ENCODE measurements at regions not wholly inside any gene's neighbourhood (a gene's known extent, or its start where the extent isn't known, plus 50 kb on each side); places are given as distances from the start of the nearest gene placed in this dataset.

DNA sequence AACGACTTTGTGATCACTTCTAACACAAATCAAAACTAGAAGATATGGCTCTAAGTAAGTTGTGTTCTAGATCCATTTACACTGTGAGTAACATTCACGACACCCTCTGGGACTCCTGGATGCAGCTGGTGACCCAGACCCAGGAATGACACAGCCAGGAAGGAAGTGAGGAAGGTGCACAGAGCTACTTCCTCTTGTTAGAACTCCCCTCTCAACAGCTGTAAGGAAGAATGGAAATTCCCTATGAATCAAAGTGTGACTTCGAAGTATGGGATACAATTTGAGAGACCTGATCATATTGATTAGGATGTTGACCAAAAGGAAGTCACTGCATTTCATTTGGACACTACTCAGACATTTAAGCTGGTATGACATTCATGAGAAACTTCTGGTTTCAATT lies 185.3 kb downstream of the NRIP1 start:
- no peak overlapping the region for H3K4me3 ChIP-seq (ENCODE audit: low read depth, low read length)
- TF ChIP-seq, protein P1, sequence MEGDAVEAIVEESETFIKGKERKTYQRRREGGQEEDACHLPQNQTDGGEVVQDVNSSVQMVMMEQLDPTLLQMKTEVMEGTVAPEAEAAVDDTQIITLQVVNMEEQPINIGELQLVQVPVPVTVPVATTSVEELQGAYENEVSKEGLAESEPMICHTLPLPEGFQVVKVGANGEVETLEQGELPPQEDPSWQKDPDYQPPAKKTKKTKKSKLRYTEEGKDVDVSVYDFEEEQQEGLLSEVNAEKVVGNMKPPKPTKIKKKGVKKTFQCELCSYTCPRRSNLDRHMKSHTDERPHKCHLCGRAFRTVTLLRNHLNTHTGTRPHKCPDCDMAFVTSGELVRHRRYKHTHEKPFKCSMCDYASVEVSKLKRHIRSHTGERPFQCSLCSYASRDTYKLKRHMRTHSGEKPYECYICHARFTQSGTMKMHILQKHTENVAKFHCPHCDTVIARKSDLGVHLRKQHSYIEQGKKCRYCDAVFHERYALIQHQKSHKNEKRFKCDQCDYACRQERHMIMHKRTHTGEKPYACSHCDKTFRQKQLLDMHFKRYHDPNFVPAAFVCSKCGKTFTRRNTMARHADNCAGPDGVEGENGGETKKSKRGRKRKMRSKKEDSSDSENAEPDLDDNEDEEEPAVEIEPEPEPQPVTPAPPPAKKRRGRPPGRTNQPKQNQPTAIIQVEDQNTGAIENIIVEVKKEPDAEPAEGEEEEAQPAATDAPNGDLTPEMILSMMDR (IDR thresholded peaks at IDR 0.05; ENCODE audit: low read depth, low read length, missing control alignments), result no peak
- DNase-seq (ENCODE audit: low read depth), result no peak

DNA sequence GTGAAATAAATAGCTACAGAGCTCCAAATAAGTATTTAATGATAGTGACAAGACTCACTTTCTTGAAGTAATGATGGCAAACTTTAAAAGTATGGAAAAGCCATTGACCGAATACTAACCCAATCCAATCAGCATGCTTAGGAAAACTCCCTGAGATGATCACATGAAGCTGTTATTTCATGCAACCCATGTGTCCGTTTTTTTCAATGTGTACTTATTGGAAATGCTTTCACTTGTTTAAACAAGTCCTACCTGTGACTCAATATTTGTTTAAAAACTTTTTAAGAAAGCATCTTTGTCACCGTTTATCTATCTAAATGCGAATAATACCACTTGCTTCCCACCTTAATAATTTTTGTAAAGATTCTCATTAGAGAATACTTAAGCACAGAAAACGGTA lies 185.8 kb downstream of the NRIP1 start:
- no peak overlapping the region for H3K4me3 ChIP-seq (ENCODE audit: low read depth, low read length)
- TF ChIP-seq, protein P1 (IDR thresholded peaks at IDR 0.05; ENCODE audit: low read depth, low read length, missing control alignments), result no peak
- no peak for DNase-seq (ENCODE audit: low read depth)

DNA sequence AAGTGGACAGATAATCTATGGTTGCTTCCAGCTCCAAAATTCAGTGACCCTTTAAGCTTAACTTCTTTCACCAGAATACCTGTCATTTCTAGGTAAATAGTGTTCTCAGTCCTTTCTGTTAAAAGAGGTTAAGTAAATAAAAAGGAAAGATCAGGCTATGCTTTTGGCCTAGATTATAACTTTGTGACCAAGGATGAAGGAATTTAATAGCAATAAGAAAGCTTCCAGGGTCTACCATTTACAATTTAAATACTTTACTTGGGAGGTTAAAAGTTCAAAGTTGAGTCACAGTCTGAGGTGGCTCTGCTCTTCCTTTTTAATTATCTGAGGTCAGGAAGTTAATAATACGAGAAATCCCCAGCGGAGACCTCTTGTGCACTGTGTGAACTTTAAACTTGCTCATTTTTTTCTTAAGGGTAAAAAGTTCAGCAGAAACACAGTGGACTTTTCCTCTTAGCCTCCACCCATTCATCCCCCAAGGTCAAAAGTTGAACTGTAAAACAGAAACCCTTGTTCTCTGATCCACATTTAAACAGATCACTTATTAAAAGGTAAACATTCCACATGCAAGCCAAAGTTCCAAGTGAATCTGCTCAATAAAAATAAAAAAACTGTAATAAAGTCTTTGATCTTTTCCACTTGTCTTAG lies 187.1 kb downstream of the NRIP1 start:
- DNase-seq (ENCODE audit: low read depth), result no peak
- TF ChIP-seq, protein P1 (IDR thresholded peaks at IDR 0.05; ENCODE audit: low read depth, low read length, missing control alignments), result no peak
- no peak overlapping the region for H3K4me3 ChIP-seq (ENCODE audit: low read depth, low read length)

DNA sequence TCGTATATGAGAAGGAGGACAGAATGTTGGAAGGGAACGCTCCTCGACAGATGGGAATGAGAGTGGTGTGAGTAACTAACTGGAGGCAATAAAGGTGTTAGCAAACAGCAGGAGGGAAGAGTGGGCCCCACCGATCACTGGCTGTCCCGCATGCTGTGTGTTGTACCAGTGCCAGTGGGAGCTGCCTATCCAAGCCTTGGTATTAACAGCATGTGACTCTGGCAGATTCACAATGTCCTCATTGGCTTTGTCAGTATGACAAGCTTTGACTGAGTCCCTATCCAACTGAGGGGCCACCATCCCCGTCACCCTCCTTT lies 188.3 kb downstream of the NRIP1 start:
- TF ChIP-seq, protein P1 (IDR thresholded peaks at IDR 0.05; ENCODE audit: low read depth, low read length, missing control alignments), result no peak
- DNase-seq (ENCODE audit: low read depth), result no peak
- H3K4me3 ChIP-seq (ENCODE audit: low read depth, low read length), result no peak overlapping the region

DNA sequence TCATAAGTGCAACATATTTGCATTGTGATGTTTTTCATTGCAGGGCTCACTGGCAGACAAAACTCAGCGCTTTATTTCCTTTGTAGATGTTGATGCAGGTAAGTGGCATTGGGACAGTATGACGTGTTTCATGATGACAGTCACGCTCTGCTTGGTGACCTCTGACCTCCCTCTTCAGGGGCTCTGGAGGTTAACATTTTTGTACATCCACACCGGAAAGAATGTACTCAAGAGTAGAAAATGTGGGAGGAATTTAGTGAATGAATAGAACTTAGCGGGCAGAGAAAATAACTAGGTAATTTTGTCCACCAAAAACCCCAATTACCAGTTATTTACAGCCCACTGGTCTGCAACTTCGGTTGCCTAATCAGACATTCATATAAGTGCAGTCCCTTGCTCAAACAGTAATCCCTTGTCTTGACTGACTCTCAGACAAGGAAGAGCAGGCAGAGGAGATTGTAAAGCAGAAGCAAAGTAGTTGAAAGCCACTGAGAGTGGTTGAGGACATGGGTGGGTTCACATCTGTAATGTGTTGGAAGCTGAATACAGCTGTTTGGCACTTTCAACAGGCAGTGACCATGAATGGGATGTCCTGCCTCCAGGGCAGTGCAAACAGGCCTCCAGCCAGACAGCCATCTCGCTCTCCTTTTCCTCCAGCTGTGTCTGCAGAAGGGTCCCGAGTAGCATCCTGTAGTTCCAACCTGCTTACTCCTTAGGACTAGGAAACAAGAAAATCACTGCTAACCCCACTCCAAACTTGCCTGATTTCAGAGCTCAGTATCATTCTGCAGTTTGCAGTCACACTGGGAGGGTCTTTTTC lies 188.9 kb downstream of the NRIP1 start:
- TF ChIP-seq, protein P1 (IDR thresholded peaks at IDR 0.05; ENCODE audit: low read depth, low read length, missing control alignments), result no peak
- no peak overlapping the region for H3K4me3 ChIP-seq (ENCODE audit: low read depth, low read length)
- peak; percentile 55 for DNase-seq (ENCODE audit: low read depth)

DNA sequence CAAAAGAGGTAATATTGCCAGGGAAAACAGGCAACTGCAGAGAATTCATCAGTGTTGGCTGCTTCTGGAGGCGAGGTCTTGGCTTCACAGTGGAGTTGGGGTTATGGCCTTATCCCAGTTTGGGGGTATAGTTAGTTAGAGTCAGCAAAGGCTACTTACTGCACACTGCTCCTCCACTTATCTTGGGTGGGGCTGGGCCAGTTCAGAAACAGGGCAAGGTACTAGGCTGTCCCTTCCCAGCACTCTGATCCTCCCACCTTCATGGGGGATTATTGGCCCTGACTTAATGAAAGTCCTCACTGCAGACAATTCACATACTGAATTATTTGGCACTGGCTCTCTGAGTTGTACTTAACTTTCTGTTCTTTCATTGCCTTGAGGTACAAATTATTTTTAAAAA lies 189.6 kb downstream of the NRIP1 start:
- no peak overlapping the region for H3K4me3 ChIP-seq (ENCODE audit: low read depth, low read length)
- TF ChIP-seq, protein P1 (IDR thresholded peaks at IDR 0.05; ENCODE audit: low read depth, low read length, missing control alignments), result no peak
- DNase-seq (ENCODE audit: low read depth), result no peak

DNA sequence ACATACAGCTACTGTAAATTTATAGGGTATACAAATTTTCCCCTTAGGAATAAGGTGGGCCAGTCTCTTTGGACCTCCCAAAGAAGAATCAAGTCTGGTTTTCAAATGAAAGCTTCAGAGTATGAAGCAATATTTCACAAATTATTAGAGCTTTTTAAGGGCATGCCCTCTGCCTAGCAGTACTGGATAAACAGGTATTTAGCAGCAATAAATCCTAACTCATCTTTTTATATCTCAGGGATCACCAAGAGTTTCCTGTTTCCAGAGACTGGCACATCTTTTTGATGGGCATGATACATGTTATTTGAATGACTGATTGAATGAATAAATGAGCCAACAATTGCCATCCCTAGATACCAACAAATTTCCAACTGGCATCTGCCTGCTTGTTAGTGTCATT lies 190.4 kb downstream of the NRIP1 start:
- no peak overlapping the region for H3K4me3 ChIP-seq (ENCODE audit: low read depth, low read length)
- DNase-seq (ENCODE audit: low read depth), result no peak
- TF ChIP-seq, protein P1 (IDR thresholded peaks at IDR 0.05; ENCODE audit: low read depth, low read length, missing control alignments), result no peak
